HG02759 (cell line): ENCODE measurements at regions not wholly inside any gene's neighbourhood (a gene's known extent, or its start where the extent isn't known, plus 50 kb on each side); places are given as distances from the start of the nearest gene placed in this dataset.

Experiments used
- ATAC-seq: cut with Tn5 transposase; IDR thresholded peaks from one replicate; pipeline ENCODE4 v1.9.1; 2021; ENCODE audit warnings: mild to moderate bottlenecking, moderate library complexity; ENCODE audit not compliant: unreplicated experiment

GRCh38 chr2:215697003-215697402, 261.1 kb upstream of the FN1 start:
- ATAC-seq: no peak

GRCh38 chr2:215695861-215696260, 260.0 kb upstream of the FN1 start:
- ATAC-seq: no peak

GRCh38 chr2:215693999-215694580, 258.2 kb upstream of the FN1 start:
- ATAC-seq: no peak

- no peak for ATAC-seq
Measured at GRCh38 chr2:215693193-215693998, 257.5 kb upstream of the FN1 start.

GRCh38 chr2:215692387-215693079, 256.7 kb upstream of the FN1 start:
- ATAC-seq: no peak

- no peak for ATAC-seq
Measured at GRCh38 chr2:215691346-215691745, 255.5 kb upstream of the FN1 start.

- no peak for ATAC-seq
Measured at GRCh38 chr2:215687149-215688031, 251.5 kb upstream of the FN1 start.

GRCh38 chr2:215685238-215685990, 249.5 kb upstream of the FN1 start:
- no peak for ATAC-seq

- ATAC-seq: no peak
Measured at GRCh38 chr2:215684448-215685237, 248.8 kb upstream of the FN1 start.

- ATAC-seq: no peak
Measured at GRCh38 chr2:215683295-215683694, 247.4 kb upstream of the FN1 start.

GRCh38 chr2:215681799-215682596, 246.1 kb upstream of the FN1 start:
- ATAC-seq: no peak

- ATAC-seq: no peak
Measured at GRCh38 chr2:215680605-215681598, 245.0 kb upstream of the FN1 start.

- ATAC-seq: no peak
Measured at GRCh38 chr2:215678094-215678493, 242.2 kb upstream of the FN1 start.

- no peak for ATAC-seq
Measured at GRCh38 chr2:215677481-215677880, 241.6 kb upstream of the FN1 start.

- ATAC-seq: no peak
Measured at GRCh38 chr2:215672406-215672805, 236.5 kb upstream of the FN1 start.

- no peak for ATAC-seq
Measured at GRCh38 chr2:215671691-215672090, 235.8 kb upstream of the FN1 start.

GRCh38 chr2:215671244-215671643, 235.4 kb upstream of the FN1 start:
- ATAC-seq: no peak

GRCh38 chr2:215670396-215670795, 234.5 kb upstream of the FN1 start:
- no peak for ATAC-seq
